HG02970 (cell line): ENCODE measurements at regions not wholly inside any gene's neighbourhood (a gene's known extent, or its start where the extent isn't known, plus 50 kb on each side); places are given as distances from the start of the nearest gene placed in this dataset.
"Not testable (repeated sequence)": the region's sequence is repeated elsewhere in the genome, so short reads cannot be mapped to it uniquely, and the experiment has no call there.

ENCODE experiments used
- ATAC-seq: cut with Tn5 transposase; IDR thresholded peaks from one replicate; pipeline ENCODE4 v1.9.1; 2021; ENCODE audit warnings: mild to moderate bottlenecking, moderate library complexity, moderate number of reproducible peaks; ENCODE audit not compliant: unreplicated experiment, low FRiP score

GRCh38 chr13:50464349-50465251, 378.9 kb downstream of the DLEU7 start:
- ATAC-seq = no peak

GRCh38 chr13:50466456-50466855, 377.0 kb downstream of the DLEU7 start:
- ATAC-seq = no peak

GRCh38 chr13:50467156-50468110, 376.1 kb downstream of the DLEU7 start:
- no peak for ATAC-seq

- ATAC-seq = no peak
These were observed 374.4 kb downstream of the DLEU7 start for GRCh38 chr13:50468849-50469669.

GRCh38 chr13:50473050-50473449, 370.4 kb downstream of the DLEU7 start:
- ATAC-seq = not testable (repeated sequence)

- ATAC-seq = no peak
These were observed 369.3 kb downstream of the DLEU7 start for GRCh38 chr13:50474088-50474662.

GRCh38 chr13:50476577-50477285, 366.8 kb downstream of the DLEU7 start:
- ATAC-seq = no peak

- ATAC-seq = no peak
These were observed 361.6 kb downstream of the DLEU7 start for GRCh38 chr13:50481936-50482335.

- ATAC-seq = no peak
These were observed 360.1 kb downstream of the DLEU7 start for GRCh38 chr13:50483416-50483815.

- no peak for ATAC-seq
These were observed 358.9 kb downstream of the DLEU7 start for GRCh38 chr13:50484472-50485113.

GRCh38 chr13:50485979-50486935, 357.2 kb downstream of the DLEU7 start:
- no peak for ATAC-seq

GRCh38 chr13:50493683-50494082, 349.8 kb downstream of the DLEU7 start:
- ATAC-seq = no peak

- ATAC-seq = no peak
These were observed 349.4 kb downstream of the DLEU7 start for GRCh38 chr13:50494138-50494537.

- ATAC-seq = not testable (repeated sequence)
These were observed 340.3 kb downstream of the DLEU7 start for GRCh38 chr13:50503212-50503611.

- ATAC-seq = no peak
These were observed 334.3 kb downstream of the DLEU7 start for GRCh38 chr13:50509167-50509566.

GRCh38 chr13:50509771-50510441, 333.6 kb downstream of the DLEU7 start:
- ATAC-seq = no peak

- not testable (repeated sequence) for ATAC-seq
These were observed 332.5 kb downstream of the DLEU7 start for GRCh38 chr13:50510885-50511545.
